ENCODE measurements at regions not wholly inside any gene's neighbourhood (a gene's known extent, or its start where the extent isn't known, plus 50 kb on each side); places are given as distances from the start of the nearest gene placed in this dataset.

DNA sequence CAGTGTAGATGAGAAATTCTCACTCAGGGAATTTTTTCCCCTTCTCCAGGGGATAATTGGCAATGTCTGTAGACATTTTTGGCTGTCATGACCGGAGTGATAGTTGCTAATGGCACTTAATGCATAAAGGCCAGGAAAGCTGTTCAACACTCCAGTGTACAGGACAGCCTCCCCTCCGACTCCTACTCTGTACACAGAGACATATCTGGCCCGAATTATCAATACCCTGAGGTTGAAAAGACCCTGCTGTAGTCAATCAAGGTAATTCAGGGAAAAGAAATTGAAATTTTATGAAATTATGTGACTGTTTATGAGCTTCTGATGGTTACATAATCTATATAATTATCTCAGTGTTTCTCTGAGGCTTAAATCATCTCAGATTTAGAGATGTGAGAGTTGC, 720.7 kb downstream of the OLFM4 start:
- no peak for TF ChIP-seq CTCF (IDR thresholded peaks at IDR 0.05; ENCODE audit: low read depth, low read length, missing control alignments)
- no peak for DNase-seq (ENCODE audit: low read depth)

GRCh38 chr13:53759016-53759415, 730.4 kb downstream of the OLFM4 start:
- DNase-seq (ENCODE audit: low read depth), result no peak
- no peak overlapping the region for H3K4me3 ChIP-seq (ENCODE audit: low read depth, low read length)
- no peak for TF ChIP-seq CTCF (IDR thresholded peaks at IDR 0.05; ENCODE audit: low read depth, low read length, missing control alignments)

More for the DNA sequence above, 720.7 kb downstream of the OLFM4 start:
- no peak overlapping the region for H3K4me3 ChIP-seq (ENCODE audit: low read depth, low read length)

DNA sequence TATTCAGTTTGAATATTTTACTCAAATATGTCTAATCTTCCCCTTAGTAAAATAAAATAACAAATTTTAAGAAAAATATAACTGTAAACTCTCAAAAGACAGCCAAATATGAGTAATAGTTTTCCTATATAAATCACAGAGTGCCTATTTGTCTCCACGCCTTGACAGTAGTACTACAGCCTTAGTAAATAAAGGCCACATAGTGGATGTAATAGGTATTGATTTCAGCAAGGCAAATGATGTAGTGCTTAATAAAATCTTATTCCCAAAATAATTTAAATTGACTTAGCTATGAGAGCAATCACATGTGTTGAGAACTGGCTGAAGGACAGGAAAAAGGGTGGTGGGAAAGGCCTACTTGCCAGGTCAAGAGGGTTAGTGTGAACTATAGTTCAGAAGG, 747.2 kb downstream of the OLFM4 start:
- no peak for TF ChIP-seq CTCF (IDR thresholded peaks at IDR 0.05; ENCODE audit: low read depth, low read length, missing control alignments)
- H3K4me3 ChIP-seq (ENCODE audit: low read depth, low read length), result no peak overlapping the region
- no peak for DNase-seq (ENCODE audit: low read depth)

- no peak for DNase-seq (ENCODE audit: low read depth)
- TF ChIP-seq CTCF (IDR thresholded peaks at IDR 0.05; ENCODE audit: low read depth, low read length, missing control alignments), result no peak
- no peak overlapping the region for H3K4me3 ChIP-seq (ENCODE audit: low read depth, low read length)
Measured at GRCh38 chr13:53778937-53779336, 750.3 kb downstream of the OLFM4 start.

DNA sequence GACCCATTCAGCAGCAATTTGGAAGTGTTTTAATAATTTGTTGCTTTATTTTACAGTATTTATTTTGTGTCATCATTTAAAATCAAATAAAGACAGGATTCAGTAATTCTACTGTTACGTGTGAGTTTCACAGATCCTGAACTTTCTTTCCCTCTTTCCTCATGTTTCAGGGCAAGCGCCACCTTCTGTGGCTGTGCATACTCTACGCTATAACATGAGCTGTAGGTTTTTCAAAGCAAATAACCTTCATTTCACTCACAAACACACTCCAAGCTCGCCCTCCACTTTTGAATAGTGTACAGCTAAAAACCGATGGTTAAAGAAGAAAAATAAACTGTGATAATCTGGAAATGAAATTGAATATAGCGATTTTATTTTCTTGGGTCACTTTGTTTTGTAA, 753.3 kb downstream of the OLFM4 start:
- H3K4me3 ChIP-seq (ENCODE audit: low read depth, low read length), result no peak overlapping the region
- no peak for TF ChIP-seq CTCF (IDR thresholded peaks at IDR 0.05; ENCODE audit: low read depth, low read length, missing control alignments)
- DNase-seq (ENCODE audit: low read depth), result no peak

DNA sequence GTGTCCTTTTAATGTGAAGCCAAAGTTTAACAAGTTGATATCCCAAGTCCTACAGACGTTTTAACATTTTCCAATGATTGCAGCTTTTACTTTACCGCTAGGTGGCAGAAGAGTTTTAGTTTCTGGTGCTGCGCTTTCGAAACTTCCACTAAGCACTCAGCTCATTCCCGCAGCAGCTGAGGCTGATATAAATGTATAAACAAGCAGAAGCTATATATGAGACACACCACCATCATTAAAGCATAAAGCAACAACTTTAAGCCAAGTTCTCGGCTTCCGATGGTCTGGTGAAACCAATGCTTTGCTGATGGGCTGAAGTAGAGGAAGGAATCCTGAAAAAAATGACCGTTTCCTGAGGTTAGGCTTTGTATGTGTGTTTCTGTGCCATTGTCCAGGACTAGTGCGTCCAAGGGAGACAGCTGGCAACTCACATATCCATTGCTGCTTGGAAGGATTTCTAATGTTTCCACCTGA, 753.9 kb downstream of the OLFM4 start:
- H3K4me3 ChIP-seq (ENCODE audit: low read depth, low read length), result no peak overlapping the region
- peak; percentile 73 for TF ChIP-seq CTCF (IDR thresholded peaks at IDR 0.05; ENCODE audit: low read depth, low read length, missing control alignments)
- DNase-seq (ENCODE audit: low read depth), result peak; percentile 1

DNA sequence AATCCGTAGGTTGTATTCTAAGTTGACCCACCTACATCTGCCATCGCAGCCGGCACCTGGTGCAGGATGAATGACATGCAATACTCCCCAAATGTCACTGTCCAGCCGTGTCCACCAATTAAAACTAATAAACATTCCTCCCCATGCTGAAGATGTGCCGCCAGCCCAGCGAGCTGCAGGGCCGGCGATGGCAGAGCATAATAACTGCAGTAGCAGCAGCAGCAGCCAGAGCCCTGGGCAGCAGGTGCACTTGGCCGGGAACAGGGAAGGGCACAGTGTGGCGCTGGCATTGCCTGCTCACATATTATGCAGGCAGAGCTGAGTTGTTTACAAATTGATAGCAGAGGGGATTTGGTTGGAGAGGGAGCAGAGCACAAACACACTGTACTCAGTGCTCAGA, 754.9 kb downstream of the OLFM4 start:
- DNase-seq (ENCODE audit: low read depth), result no peak
- TF ChIP-seq CTCF (IDR thresholded peaks at IDR 0.05; ENCODE audit: low read depth, low read length, missing control alignments), result no peak
- no peak overlapping the region for H3K4me3 ChIP-seq (ENCODE audit: low read depth, low read length)

Measured in GM12864 (cell line).